Stimulated activated CD4-positive, alpha-beta T cell treated with anti-CD3 and anti-CD28 coated beads, Interleukin-15, amount 100 ng/mL, for 24 hours (primary cell): ENCODE measurements at regions not wholly inside any gene's neighbourhood (a gene's known extent, or its start where the extent isn't known, plus 50 kb on each side); places are given as distances from the start of the nearest gene placed in this dataset.
"Not testable (repeated sequence)": the region's sequence is repeated elsewhere in the genome, so short reads cannot be mapped to it uniquely, and the experiment has no call there.

Experiments used
- DNase-seq: peaks from one replicate; pipeline ENCODE4 v3.0.0-alpha.2; 2020

DNA sequence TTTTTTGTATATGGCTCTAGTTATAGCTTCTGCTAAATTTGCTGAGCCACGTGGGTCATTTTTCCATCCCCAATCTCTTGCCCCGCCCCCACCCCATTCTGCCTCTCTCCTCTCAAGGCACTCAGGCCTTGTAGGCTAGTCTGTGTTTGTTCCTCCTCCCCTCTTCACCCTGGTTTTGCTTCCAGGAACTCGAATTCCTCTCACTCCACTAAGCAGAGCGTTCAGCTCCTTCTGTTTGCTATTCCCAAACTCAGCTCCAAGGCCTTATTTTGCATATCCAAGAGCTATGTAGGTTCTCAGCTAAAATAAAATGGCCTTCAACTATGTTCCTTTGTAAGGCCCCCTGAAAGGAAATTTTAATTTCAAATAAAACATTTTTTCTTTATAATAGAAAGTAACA lies 1293.7 kb downstream of the EPHA7 start:
- no peak for DNase-seq

DNA sequence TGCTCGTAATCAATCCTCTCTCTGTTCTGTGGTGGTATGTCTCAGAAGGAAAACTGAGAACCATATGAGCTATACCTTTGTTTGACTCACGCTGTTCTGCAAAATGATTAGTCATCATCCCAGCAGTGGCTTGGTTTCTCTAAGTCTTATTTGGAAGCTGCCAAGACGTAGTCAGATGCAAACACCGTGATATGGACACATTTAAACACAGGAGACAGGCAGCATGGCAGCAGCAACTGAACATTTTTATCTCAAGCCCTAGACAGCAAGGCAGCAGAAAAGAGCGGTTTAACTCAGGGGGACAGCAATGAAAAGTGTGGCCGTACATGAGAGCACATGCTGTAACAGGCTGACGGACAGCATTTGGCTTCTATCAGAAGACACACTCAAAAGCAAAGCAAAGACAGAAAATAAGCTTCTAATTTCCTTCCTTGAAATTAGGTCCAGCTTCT lies 1295.1 kb downstream of the EPHA7 start:
- DNase-seq = no peak

- no peak for DNase-seq
Observed at GRCh38 chr6:92122746-92123145, 1296.6 kb downstream of the EPHA7 start.

- DNase-seq = no peak
Observed at GRCh38 chr6:92121228-92121627, 1298.1 kb downstream of the EPHA7 start.

DNA sequence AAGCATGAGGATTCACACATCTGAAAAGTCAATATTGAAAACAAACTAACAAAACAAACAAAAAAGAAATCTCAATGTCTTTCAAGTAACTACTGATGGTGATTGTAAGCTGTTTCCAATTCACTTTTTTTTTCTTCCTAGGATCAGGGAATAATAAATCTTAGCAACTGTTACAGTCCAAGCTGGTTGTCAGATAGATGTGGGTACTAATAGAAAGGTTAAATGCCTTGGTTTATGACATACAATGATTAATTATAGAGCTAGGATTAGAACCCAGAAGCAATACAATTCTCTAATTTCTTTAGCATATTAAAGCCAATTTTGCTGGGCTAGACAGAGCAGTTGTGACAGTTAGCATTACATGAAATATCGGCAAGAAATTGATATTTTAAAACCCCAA lies 1301.6 kb downstream of the EPHA7 start:
- DNase-seq = no peak

DNA sequence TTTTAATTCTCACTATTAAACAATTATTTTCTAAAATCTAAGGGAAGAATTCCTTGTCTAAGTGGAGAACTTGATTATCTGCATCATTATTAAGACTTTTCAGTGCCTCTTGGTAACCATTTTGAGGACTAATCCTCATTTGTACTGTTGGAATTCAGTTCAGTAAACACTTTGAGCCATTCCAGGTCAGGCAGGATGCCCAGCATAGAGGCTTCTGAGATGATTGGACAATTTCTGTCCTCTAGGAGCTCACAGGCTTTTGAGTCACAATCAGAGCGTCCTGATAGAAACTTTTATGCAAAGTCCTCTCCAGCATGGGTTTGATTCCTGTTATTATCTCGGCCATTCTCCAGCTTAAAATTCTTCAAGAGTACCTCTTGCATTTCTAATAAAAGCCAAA lies 1304.6 kb downstream of the EPHA7 start:
- no peak for DNase-seq

DNA sequence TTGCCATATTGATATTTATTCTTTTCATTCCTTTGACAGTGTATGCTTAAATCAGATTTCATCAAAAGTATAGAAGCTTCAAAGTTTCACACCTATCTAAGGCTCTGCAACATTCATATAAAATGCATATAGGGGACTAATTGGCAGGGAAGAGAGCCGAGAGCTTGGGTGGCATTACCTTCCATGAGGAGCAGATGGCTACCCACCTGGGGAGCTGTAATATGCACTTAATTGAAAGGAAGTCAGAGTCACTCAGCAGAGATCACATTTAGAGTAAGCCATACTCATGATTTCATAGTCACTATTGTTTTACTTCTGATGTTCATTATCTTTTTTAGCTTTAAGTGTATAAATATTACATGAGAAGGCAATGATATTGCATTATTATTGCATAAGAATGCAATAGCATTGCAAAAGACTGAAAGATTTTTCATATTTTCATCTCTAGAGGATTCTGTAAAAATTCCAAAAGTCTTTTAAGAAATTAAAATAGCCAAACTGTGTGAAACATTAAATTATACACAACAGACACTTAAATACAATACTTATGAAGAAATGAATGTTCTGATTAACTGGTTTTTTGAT lies 1305.2 kb downstream of the EPHA7 start:
- no peak for DNase-seq

- DNase-seq = no peak
Observed at GRCh38 chr6:92111386-92111785, 1308.0 kb downstream of the EPHA7 start.

DNA sequence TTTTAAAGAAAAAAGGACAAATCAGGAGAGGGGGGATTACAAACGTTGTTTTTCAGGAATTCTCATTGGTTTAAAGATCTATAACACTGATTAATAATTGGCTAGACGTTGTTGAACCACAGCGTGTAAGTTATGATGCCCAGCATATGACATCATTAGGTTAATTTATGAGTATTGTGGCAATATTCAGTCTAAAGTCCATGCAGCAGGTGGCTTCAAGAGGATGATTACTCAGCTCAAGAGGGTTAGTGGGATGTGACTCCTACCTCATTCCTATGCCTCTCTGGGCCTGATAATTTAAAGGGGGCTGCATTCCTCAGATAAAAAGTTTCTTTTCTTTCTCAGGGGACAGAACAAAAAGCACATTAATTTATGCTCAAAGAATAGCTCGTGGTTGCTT lies 1309.0 kb downstream of the EPHA7 start:
- DNase-seq = no peak

- DNase-seq = no peak
Observed at GRCh38 chr6:92109956-92110355, 1309.4 kb downstream of the EPHA7 start.

DNA sequence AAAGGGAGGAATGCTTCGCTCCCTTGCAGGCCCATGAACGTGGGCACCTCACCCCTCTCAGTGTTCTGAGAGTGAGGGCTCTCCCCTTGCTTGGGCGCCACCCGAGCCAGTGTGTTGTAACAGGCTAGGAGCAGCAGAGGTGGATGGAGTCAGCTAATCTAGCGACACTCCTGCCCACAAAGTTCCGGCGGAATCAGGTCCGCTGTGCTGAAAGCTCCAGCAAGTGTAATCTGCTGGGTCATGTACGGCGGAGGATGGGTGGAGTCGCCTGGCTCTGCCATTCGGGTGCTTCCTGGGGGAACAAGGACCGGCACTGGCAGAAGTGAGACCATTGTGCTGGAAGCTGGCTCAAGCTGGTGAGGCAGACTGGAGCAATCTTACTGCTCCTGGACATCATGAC lies 1310.1 kb downstream of the EPHA7 start:
- no peak for DNase-seq

DNA sequence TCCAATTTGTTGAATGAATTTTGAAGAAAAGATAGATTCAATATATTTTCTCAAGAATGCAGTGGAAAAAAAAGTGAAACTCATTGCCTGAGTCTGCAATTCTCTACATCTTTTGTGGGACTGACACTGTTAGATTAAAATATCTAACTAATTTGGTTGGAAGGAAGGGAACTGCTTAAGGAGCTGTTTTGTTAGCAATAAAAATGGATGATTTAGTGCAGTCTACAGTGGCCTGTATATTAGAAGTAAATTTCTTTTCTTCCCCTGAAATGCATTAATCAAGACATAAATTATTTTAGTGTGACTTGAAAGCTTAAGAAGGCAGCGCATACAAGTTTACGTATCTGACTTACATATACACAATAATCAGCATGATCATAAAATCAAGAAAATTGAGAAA lies 1332.6 kb downstream of the EPHA7 start:
- no peak for DNase-seq

- not testable (repeated sequence) for DNase-seq
Observed at GRCh38 chr6:92083914-92084313, 1335.4 kb downstream of the EPHA7 start.

- DNase-seq = no peak
Observed at GRCh38 chr6:92072387-92072786, 1347.0 kb downstream of the EPHA7 start.

- DNase-seq = no peak
Observed at GRCh38 chr6:92069781-92070180, 1349.6 kb downstream of the EPHA7 start.

GRCh38 chr6:92052513-92052912 lies 1366.8 kb downstream of the EPHA7 start:
- no peak for DNase-seq

- no peak for DNase-seq
Observed at GRCh38 chr6:92050216-92050615, 1369.1 kb downstream of the EPHA7 start.

DNA sequence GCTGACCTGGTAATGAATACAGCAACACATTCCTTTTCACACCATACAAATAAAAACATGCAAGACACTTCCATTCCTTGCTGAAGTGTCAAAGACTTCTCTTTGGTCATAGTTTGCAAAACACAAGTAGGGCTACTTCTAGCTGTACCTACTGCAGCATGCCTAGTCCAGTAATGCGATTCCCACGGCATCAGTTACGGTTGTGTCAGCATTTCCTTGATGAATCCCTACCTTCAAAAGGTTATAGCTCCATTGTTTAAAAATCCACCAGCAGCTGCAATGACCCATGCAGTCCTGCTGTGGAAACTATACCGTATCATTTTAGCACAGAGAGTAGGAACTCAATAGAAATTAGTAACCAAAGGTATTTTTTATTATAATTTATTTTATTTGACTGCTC lies 1371.5 kb downstream of the EPHA7 start:
- no peak for DNase-seq

- DNase-seq = no peak
Observed at GRCh38 chr6:92047152-92047850, 1372.1 kb downstream of the EPHA7 start.

- DNase-seq = no peak
Observed at GRCh38 chr6:92044312-92044711, 1375.0 kb downstream of the EPHA7 start.

GRCh38 chr6:92043777-92044176 lies 1375.6 kb downstream of the EPHA7 start:
- DNase-seq = no peak

DNA sequence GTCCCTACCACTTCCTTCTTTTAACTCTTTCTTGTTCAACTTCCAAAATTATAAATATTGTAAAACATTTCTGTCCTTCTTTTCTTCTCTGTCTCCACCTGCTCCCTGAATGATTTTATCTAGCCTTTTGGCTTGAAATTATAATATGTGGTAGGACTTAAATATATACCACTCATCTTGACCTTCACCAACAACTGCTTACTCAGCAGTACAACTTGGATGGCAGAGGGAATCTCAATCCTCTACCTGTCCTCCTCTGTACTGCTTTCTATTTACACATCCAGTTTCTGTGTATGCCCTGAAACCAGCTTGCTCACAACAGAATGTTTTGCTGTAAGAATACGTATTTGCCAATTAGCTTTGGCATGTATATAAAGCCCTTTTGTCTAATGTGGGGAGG lies 1392.5 kb downstream of the EPHA7 start:
- DNase-seq = no peak

DNA sequence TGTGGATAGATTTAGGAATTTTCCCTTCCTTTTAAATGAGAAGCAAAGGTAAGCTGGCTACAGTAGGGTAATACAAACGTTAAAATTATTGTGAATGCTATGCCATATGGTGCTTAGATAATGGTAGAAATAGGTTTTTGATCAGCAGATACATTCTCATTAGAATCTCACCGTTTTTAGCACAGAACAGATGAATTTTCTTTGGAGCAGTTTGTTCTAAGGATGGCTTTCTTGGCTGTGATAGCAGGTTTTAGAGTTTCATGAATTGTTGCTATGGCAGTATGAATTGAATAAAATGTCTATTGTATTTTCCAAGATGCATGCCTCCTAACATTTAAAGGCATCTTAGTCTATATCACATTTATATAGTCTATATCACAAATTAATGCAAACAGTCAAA lies 1394.5 kb downstream of the EPHA7 start:
- no peak for DNase-seq

DNA sequence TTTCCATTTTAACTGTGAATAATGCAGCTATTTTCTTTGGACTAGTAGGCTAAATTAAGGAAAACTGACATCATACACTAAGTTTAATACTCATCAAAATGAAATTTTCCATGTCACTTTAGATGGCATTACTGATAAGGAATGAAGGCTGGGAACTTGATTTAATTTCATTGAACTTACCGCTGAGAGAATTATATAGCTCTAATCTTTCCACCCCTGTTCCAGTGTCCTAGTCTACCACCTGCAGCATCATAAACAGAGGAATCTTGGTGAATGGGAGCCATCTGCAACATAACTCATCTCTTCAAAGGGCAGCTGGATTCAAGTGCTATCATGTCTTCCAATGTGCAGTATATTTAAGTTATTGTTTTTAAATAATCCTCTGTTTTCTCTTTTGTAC lies 1395.2 kb downstream of the EPHA7 start:
- no peak for DNase-seq

DNA sequence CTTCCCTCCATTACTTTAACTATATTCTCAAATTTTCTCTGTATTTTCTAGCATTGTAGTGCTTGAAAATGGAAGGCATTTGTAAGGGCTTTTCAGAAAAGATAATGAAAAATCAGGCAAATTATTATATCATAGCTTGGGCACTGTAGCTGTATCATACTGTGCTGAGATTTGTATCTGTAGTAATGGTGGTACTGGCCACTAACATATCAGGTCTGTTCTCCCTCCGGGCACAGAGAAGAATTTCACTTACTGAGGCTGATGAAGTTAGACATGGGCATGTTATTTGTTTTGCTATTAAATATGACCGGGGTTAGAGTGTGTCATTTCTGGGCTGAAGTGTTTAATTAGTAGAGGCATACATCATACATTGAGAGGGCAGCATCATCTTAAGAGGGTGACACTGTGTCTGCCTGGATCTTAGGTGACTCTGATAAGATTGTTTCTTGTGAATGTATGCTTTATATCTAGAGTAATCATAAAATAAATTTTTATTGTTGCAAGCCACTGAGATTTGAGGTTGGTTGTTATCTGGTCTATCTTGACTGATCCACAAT lies 1395.9 kb downstream of the EPHA7 start:
- no peak for DNase-seq
